ENCODE measurements at regions not wholly inside any gene's neighbourhood (a gene's known extent, or its start where the extent isn't known, plus 50 kb on each side); places are given as distances from the start of the nearest gene placed in this dataset.

DNA sequence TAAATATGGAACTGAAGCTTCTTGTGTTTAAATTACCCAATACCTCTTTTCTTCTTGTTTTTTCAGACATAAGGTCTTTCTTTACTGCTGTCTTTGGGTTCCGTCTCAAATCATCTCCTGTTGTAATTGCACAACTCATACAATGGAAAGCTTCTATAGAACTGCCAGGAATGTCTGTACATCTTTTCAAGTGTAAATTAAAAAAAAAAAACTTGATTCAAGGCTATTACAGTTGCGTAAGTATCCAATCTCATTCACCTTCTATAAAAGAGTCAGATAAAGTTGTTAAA is 243.5 kb downstream of the ICE1 start:
- H3K27me3 ChIP-seq (ENCODE audit: insufficient read depth, low read length): no peaks in the 10 kb centered on the region
- H3K79me1 ChIP-seq (ENCODE audit: insufficient read depth, low read depth, low read length, poor library complexity, severe bottlenecking): no peaks in the 10 kb centered on the region
- no peak overlapping the region for H2BK12ac ChIP-seq (ENCODE audit: insufficient read length, low read depth, low read length)
- no peak overlapping the region for H3T11ph ChIP-seq (ENCODE audit: low read length)
- no peak overlapping the region for H3K4me2 ChIP-seq (ENCODE audit: insufficient read depth, insufficient read length, low read length)
- H3K4ac ChIP-seq (ENCODE audit: low read depth, low read length): no peak overlapping the region
- H4K5ac ChIP-seq (ENCODE audit: insufficient read length, low read depth, low read length): no peak overlapping the region
- no peak overlapping the region for H4K8ac ChIP-seq (replicated peaks; ENCODE audit: insufficient read length, low read depth, low read length)
- H2BK15ac ChIP-seq (ENCODE audit: low read depth, low read length): no peak overlapping the region
- H2BK120ac ChIP-seq (ENCODE audit: low read depth, low read length, poor library complexity, severe bottlenecking): no peak overlapping the region
- H3K9ac ChIP-seq (ENCODE audit: extremely low read depth, insufficient read length, low read length): no peak overlapping the region
- Mint-ChIP-seq H3K4me1 (peaks cover 28 to 39% of the 10 kb centered on the region in 2 experiments), H3K9me3 (peaks cover 0 to 2% of the 10 kb centered on the region in 2 experiments; a peak in 2 of 5 replicates), H3K27ac (no peak overlapping the region), H3K36me3 (ENCODE audit: insufficient read depth in 1 of 3, low read depth in 3 of 3) (peaks cover 0 to 2% (median 0%) of the 10 kb centered on the region in 3 experiments; a peak in 1 of 7 replicates), H3K4me3 (no peak overlapping the region), H3K27me3 (ENCODE audit: low read depth) (no peaks in the 10 kb centered on the region)
- H3K79me2 ChIP-seq (ENCODE audit: insufficient read depth, low read length): no peaks in the 10 kb centered on the region
- no peak overlapping the region for H3K56ac ChIP-seq (ENCODE audit: insufficient read length, low read depth, low read length)
- no peaks in the 10 kb centered on the region for H3K23me2 ChIP-seq (ENCODE audit: insufficient read length, low read depth, low read length, poor library complexity, severe bottlenecking)
- H2BK5ac ChIP-seq (ENCODE audit: insufficient read length, low read length): no peak overlapping the region
- H4K20me1 ChIP-seq (ENCODE audit: control insufficient read depth, insufficient read depth, insufficient read length): no peaks in the 10 kb centered on the region
- H3K23ac ChIP-seq (ENCODE audit: insufficient read length, low read depth, low read length): no peak overlapping the region
- no peak overlapping the region for H2AK5ac ChIP-seq (ENCODE audit: insufficient read length, low read length)
- H2BK20ac ChIP-seq (ENCODE audit: low read depth, low read length, poor library complexity, severe bottlenecking): no peak overlapping the region
- no peak overlapping the region for H3K14ac ChIP-seq (ENCODE audit: insufficient read depth, low read length)
- H3K27ac ChIP-seq (ENCODE audit: insufficient read length, low read depth, low read length): no peak overlapping the region
- DNase-seq: no peak
- H3K4me1 ChIP-seq (ENCODE audit: insufficient read depth, low read length): 0 out of 2 replicates have a peak, but pooled peaks cover 2% of the 10 kb centered on the region
- no peaks in the 10 kb centered on the region for H3K9me3 ChIP-seq (ENCODE audit: control insufficient read depth, low read depth, low read length)
- H2AFZ ChIP-seq (ENCODE audit: low read length): no peak overlapping the region
- TF ChIP-seq, protein P1, sequence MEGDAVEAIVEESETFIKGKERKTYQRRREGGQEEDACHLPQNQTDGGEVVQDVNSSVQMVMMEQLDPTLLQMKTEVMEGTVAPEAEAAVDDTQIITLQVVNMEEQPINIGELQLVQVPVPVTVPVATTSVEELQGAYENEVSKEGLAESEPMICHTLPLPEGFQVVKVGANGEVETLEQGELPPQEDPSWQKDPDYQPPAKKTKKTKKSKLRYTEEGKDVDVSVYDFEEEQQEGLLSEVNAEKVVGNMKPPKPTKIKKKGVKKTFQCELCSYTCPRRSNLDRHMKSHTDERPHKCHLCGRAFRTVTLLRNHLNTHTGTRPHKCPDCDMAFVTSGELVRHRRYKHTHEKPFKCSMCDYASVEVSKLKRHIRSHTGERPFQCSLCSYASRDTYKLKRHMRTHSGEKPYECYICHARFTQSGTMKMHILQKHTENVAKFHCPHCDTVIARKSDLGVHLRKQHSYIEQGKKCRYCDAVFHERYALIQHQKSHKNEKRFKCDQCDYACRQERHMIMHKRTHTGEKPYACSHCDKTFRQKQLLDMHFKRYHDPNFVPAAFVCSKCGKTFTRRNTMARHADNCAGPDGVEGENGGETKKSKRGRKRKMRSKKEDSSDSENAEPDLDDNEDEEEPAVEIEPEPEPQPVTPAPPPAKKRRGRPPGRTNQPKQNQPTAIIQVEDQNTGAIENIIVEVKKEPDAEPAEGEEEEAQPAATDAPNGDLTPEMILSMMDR (conservative IDR thresholded peaks at IDR 0.05): no peak
- WGBS (ENCODE audit: extremely low coverage, insufficient read length, low lambda C conversion rate): no CpG with 5 or more reads among the region's 2 CpGs
- H3K18ac ChIP-seq (ENCODE audit: insufficient read length, low read depth, low read length): no peak overlapping the region
- H4K91ac ChIP-seq (ENCODE audit: insufficient read length, low read depth, low read length): no peak overlapping the region
